GM18909 (cell line): ENCODE measurements at regions not wholly inside any gene's neighbourhood (a gene's known extent, or its start where the extent isn't known, plus 50 kb on each side); places are given as distances from the start of the nearest gene placed in this dataset.

Experiments used
- ATAC-seq: cut with Tn5 transposase; IDR thresholded peaks from one replicate; pipeline ENCODE4 v1.9.1; 2021; ENCODE audit warnings: mild to moderate bottlenecking; ENCODE audit not compliant: unreplicated experiment, poor library complexity

DNA sequence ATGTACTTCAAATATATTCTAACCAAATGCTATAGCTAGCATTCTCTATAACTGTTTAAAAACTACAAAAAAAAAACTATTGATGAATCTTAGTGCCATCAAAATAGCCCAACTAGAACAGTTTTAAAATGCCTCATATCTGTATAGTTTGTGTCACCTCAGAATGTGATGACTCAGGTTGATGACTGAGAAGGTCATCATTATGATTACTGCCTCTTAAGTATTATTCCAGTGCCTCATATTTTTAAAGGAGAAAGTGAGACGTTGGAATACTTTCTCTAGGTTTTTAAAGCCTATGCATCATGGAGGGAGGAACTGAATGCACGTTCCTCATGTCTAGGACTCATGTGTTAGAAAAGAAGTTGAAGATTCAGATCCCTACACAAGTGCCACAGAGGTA is 88.2 kb downstream of the TMA16 start:
- no peak for ATAC-seq

DNA sequence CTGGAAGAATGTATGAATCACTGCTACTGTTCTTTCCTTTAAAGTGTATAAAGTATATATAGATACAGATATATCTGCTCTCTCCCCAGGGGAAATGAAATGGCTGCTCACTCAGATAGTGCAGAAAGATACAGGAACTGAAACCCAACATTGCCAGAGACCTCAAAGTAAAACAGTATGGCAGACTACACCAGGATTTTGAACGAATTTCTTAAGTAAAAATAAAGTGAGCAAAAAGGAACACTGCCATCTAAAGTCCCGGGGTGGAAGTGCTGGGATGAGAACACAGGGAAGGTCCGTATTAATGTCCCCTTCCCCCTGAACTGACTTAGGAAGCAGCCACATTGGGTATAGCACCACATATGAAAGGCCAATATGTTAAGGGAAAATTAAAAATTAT is 93.4 kb downstream of the TMA16 start:
- peak; percentile 65 for ATAC-seq

GRCh38 chr4:163588532-163588931 is 94.0 kb downstream of the TMA16 start:
- ATAC-seq: no peak

DNA sequence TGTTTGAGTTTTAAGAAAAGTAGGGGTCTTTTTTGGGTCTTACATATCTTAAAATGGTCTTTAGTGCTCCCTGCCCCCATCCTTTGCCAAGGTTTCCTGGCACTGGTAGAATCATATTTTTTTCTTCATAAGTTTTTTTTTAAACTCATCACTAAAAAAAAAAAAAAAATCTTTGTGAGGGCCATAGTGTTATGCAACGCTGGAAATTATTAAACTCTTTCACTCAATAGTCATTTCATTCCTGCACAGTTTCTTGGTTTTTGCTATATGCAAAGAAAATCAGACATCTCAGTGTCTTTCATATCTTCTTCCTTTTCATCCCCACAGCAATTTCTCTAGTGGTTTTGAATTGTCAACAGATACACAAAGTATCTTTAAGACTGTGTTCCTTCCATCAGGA is 95.6 kb downstream of the TMA16 start:
- ATAC-seq: peak; percentile 38

GRCh38 chr4:163590619-163591264 is 96.3 kb downstream of the TMA16 start:
- no peak for ATAC-seq

DNA sequence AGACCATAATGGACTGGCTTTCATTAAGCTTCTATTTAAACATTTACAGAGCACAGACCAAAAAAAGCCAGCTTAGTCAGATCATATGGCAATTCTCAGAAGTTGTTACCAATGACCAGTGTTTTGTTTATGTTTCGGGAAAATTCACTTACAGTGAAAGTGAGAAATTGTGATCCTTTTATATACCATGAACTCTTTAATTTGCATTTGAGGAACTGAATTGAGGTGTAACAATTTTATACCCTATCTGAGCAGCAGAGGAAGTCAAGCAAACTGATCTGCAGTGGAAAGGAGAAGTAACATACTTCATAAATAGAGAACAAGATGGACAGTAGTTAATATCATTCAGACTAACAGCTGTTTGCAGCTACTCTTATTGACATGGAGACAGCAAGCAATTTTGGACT is 97.1 kb downstream of the TMA16 start:
- ATAC-seq: peak; percentile 89

- ATAC-seq: no peak
Observed at GRCh38 chr4:163592212-163592611, 97.7 kb downstream of the TMA16 start.

GRCh38 chr4:163595580-163595979 is 101.1 kb downstream of the TMA16 start:
- no peak for ATAC-seq

GRCh38 chr4:163598028-163598427 is 103.5 kb downstream of the TMA16 start:
- peak; percentile 75 for ATAC-seq

GRCh38 chr4:163598489-163598888 is 104.0 kb downstream of the TMA16 start:
- ATAC-seq: peak; percentile 39

DNA sequence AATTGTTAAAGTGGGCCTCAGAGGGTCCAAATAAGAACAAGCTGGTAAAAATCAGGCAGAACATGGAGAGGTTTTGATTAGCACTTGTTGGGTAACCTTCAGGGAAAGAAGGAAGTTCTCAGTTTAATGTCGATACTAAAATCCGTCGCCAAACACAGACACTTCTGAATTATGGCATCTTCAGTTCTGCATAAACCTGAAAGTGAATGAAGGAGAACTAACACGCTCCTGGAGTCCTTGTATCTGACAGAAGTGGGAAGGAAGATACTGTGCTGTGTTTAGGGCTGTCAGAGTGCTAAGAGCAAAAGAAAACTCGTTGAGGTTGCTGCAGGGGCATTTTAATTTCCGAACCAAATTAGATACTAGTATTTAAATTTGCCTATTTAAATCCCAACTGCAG is 106.2 kb downstream of the TMA16 start:
- ATAC-seq: no peak

GRCh38 chr4:163603257-163603656 is 108.8 kb downstream of the TMA16 start:
- ATAC-seq: no peak

- no peak for ATAC-seq
Observed at GRCh38 chr4:163606896-163607691, 112.6 kb downstream of the TMA16 start.

DNA sequence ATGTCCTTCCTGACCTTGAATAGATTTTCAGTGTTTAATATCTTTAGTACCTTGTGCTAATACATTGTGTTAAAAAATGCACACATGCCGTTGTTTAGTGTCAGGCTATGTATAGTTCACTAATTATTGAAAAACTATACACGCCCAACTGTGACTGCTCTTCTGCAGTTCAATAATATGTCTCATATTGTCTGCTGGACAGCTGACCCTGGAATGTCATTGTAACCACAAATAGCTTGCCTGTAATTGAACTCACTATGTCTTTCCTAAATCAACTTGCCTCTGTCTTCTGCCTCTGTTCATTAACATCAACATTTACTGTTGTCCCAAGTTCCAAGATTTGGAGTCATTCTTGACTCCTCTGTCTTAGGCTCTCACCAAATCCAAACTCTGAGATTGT is 114.5 kb downstream of the TMA16 start:
- ATAC-seq: no peak

GRCh38 chr4:163610648-163611047 is 116.2 kb downstream of the TMA16 start:
- no peak for ATAC-seq

DNA sequence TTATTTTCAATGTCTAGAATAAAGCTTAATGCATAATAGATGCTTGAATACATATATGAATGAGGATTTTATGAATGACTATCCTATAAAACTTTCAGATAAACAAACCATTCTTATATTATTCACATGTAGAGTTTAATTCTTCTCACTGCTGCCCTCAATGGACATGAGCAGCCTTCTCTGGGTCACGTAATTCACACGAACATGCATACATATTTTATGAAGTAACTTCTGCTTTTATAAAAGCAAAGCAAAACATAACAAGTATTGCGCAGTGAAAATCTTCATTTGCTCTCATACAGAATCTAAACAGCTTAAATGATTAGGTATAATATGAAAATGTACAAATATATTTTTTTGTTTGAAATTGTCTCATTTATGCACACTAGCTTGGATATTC is 116.7 kb downstream of the TMA16 start:
- ATAC-seq: no peak

- ATAC-seq: peak; percentile 73
Observed at GRCh38 chr4:163611784-163612445, 117.4 kb downstream of the TMA16 start.

DNA sequence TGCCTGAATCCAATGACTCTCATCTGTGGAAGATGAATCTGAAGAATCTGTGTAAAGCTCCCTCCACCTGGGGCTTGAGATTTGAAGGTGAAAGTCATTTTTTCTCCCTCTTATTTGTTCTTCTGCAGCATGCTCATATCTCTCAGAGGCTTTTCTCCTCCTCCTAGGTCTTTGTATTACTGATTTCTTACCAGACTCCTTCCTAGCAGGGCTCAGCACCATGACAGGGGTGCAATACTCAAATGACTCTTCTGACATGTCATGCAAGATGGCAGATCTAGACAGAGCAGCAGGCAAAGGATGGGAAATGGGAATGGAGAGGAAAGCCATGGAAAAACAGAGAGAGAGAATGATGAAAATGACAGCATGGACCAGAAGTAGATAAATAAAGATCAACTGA is 118.3 kb downstream of the TMA16 start:
- ATAC-seq: no peak

DNA sequence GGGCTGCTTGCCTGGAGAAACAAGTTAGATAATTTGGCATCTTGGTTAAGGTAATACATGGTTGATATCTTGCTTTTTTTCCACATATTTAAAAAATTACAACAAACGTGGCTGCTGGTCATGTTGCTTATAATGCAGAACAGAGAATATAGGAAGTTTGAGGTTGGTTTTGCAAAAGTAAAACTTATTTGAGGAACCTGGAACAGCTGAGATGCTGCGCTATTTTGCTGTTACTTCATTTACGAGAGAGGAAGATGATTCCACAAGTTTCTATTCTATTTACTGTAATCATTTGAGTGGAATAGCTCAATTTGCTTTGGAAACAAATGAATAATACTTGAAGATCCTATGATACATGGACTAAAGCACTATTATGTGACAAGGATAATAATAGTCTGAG is 118.9 kb downstream of the TMA16 start:
- no peak for ATAC-seq

GRCh38 chr4:163614866-163615265 is 120.4 kb downstream of the TMA16 start:
- ATAC-seq: no peak

DNA sequence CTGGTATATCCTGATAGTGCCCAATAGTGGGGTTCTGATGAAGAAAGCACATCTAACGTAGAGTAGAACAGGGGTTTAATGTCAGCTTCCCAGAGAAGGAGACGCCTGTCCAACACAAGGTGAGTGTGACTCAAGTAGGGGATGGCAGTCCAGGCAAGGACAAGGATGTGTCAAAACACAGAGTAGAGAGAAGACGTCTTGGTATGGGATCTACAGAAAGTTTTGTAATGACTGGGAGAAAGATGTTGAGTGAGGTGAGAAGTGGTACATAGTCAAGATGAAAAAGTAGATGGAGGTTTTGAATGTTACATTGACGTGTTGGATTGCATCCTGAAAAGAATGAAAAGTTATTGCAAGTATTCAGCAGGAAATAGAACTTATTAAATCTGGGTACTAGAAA is 124.4 kb downstream of the TMA16 start:
- ATAC-seq: no peak
